ENCODE measurements at regions not wholly inside any gene's neighbourhood (a gene's known extent, or its start where the extent isn't known, plus 50 kb on each side); places are given as distances from the start of the nearest gene placed in this dataset.

DNA sequence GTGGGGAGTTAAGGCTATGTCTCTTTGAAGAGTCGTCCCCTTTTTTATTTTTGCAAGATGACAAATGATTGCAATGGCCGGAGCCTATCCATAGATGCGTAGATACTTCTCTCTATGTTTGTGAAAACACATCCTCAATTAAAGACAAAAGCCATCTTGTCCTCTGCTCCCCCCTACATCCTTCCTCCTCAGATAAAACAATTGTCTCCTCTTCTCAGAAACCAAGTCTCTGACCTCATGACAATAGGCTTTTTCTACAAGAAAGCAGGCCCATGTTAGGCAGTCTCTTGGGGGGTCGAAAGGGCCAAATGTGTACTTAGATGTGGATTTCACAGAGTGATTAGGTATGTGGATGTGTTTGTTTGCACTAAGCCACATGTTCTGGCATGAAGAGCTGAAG lies 51.1 kb upstream of the SSTR4 start:
- no peak overlapping the region for H3K27ac ChIP-seq
- TF ChIP-seq, protein P1, sequence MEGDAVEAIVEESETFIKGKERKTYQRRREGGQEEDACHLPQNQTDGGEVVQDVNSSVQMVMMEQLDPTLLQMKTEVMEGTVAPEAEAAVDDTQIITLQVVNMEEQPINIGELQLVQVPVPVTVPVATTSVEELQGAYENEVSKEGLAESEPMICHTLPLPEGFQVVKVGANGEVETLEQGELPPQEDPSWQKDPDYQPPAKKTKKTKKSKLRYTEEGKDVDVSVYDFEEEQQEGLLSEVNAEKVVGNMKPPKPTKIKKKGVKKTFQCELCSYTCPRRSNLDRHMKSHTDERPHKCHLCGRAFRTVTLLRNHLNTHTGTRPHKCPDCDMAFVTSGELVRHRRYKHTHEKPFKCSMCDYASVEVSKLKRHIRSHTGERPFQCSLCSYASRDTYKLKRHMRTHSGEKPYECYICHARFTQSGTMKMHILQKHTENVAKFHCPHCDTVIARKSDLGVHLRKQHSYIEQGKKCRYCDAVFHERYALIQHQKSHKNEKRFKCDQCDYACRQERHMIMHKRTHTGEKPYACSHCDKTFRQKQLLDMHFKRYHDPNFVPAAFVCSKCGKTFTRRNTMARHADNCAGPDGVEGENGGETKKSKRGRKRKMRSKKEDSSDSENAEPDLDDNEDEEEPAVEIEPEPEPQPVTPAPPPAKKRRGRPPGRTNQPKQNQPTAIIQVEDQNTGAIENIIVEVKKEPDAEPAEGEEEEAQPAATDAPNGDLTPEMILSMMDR (conservative IDR thresholded peaks at IDR 0.05) = no peak

DNA sequence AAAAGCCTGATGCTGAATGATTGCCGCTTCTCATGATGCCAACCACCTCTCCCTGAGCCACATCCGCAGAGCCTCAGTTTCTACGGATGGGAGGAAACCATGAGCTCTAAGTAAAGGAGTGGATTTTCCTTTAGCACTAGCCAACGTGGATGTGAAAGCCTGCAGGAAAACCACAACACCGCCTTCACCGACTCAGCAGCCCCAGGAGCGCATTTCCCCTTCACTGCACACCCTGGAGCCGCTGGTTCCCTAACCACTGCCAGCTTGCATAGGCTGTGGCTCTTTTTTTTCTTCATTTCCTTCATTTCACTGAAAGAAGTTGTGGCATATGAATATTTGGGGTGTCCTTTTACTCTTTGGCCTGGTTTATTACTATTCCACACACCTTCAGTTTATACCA lies 50.5 kb upstream of the SSTR4 start:
- H3K27ac ChIP-seq = no peak overlapping the region
- TF ChIP-seq, protein P1 (conservative IDR thresholded peaks at IDR 0.05) = no peak

DNA sequence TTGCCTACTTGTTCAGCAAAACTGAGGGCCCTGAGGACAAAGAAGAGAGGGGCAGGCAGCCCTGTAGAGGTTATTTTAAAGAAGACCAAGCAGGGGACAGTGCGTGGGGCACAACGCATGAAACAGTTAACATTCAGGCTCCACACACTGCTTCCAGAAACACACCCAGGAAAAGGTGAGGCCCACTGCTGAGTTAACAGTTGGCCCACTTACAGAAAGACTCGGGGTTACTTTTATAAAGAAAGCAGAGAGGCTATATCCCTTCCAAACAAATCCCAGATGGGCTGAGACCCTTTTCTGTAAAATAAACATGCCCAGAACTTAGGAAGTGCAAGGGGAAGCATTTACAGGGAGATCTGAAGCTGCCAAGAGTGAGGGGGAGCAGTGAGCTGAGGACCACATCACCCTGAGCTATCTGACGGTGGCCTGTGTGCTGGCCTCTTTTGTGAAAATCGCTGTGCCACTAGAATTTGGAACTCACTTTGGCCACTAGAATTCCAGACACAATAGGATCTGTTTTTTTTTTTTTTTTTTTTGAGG lies 49.8 kb upstream of the SSTR4 start:
- no peak overlapping the region for H3K27ac ChIP-seq

More for the DNA sequence above, 49.8 kb upstream of the SSTR4 start:
- TF ChIP-seq, protein P1 (conservative IDR thresholded peaks at IDR 0.05) = no peak

Measured in VCaP (cell line).